Mammary epithelial cell (primary cell): ENCODE measurements at regions not wholly inside any gene's neighbourhood (a gene's known extent, or its start where the extent isn't known, plus 50 kb on each side); places are given as distances from the start of the nearest gene placed in this dataset.

ENCODE experiments used
- CTCF ChIP-seq, 2 donors: IDR thresholded peaks in 1 of 2; conservative IDR thresholded peaks in 1 of 2; 2 replicates each; pipeline ENCODE4 v1.5.1; 2011 to 2012; ENCODE audit warnings: inconsistent platforms in 2 of 2, low read length in 2 of 2, mild to moderate bottlenecking in 2 of 2, control low read depth in 1 of 2, low read depth in 1 of 2; ENCODE audit not compliant: insufficient read depth in 1 of 2; ENCODE audit errors: extremely low read depth in 1 of 2
- EZH2 ChIP-seq: IDR thresholded peaks from 2 replicates; pipeline ENCODE4 v1.6.1; 2012; ENCODE audit warnings: low read length, inconsistent platforms, borderline replicate concordance

- no peak for TF ChIP-seq CTCF (conservative IDR thresholded peaks at IDR 0.05 in 1 of 2, IDR thresholded peaks at IDR 0.05 in 1 of 2; ENCODE audit: extremely low read depth in 1 of 2, insufficient read depth in 1 of 2, low read depth in 1 of 2, low read length in 2 of 2)
- TF ChIP-seq EZH2, result no peak
Measured at GRCh38 chr4:103907414-103907813, 187.6 kb upstream of the TACR3 start.
